GM12891 (cell line): ENCODE measurements at regions not wholly inside any gene's neighbourhood (a gene's known extent, or its start where the extent isn't known, plus 50 kb on each side); places are given as distances from the start of the nearest gene placed in this dataset.

ENCODE experiments used
- DNase-seq: peaks from one replicate; pipeline ENCODE4 v3.0.0; 2011; ENCODE audit warnings: low spot score; ENCODE audit not compliant: insufficient read length
- FAIRE-seq: peaks from 2 replicates; lab custom pipeline; 2011; peaks lifted over from hg19 to GRCh38; lab: Jason Lieb, UNC
- PAX5 ChIP-seq: IDR thresholded peaks from 2 replicates; pipeline ENCODE4 v1.6.1; 2011; ENCODE audit warnings: low read length, moderate library complexity, mild to moderate bottlenecking; ENCODE audit not compliant: insufficient read depth, severe bottlenecking
- POLR2A ChIP-seq: IDR thresholded peaks from 2 replicates; pipeline ENCODE4 v1.6.1; 2011; ENCODE audit warnings: low read depth, low read length, control low read depth
- POLR2AphosphoS5 ChIP-seq: IDR thresholded peaks from 2 replicates; pipeline ENCODE4 v1.6.1; 2011; ENCODE audit warnings: low read depth, low read length, control low read depth
- POU2F2 ChIP-seq: IDR thresholded peaks from 2 replicates; pipeline ENCODE4 v1.6.1; 2011; ENCODE audit warnings: low read depth, mild to moderate bottlenecking, control low read depth, low read length, moderate library complexity
- SPI1 ChIP-seq: IDR thresholded peaks from 2 replicates; pipeline ENCODE4 v1.6.1; 2011; ENCODE audit warnings: low read depth, low read length, control low read depth
- TAF1 ChIP-seq: IDR thresholded peaks from 2 replicates; pipeline ENCODE4 v1.6.1; 2011; ENCODE audit warnings: low read depth, low read length, control low read depth

DNA sequence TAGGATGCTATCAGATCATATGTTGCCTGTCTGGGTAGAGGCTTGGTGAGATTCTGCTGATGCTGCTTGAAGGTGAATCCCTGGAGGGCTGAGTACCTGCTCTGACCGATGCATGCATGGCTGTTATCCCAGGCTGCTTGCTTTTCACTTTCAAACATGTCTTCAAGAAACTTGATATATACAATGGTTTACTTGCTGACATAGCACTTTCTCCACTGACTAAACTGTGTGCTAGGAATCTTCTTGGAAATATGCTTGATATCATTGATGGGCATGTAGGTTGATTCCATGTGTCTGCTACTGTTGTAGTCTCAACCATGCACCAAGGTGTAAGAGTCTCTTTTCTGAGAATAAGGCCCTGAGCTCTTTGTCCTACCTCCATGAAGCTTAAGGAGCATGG is 79.6 kb upstream of the WDR1 start:
- TF ChIP-seq TAF1: no peak
- no peak for TF ChIP-seq POU2F2
- TF ChIP-seq POLR2A: no peak
- no peak for TF ChIP-seq POLR2AphosphoS5
- no peak for TF ChIP-seq SPI1
- no peak for TF ChIP-seq PAX5
- DNase-seq (no peak), FAIRE-seq (no peak)

DNA sequence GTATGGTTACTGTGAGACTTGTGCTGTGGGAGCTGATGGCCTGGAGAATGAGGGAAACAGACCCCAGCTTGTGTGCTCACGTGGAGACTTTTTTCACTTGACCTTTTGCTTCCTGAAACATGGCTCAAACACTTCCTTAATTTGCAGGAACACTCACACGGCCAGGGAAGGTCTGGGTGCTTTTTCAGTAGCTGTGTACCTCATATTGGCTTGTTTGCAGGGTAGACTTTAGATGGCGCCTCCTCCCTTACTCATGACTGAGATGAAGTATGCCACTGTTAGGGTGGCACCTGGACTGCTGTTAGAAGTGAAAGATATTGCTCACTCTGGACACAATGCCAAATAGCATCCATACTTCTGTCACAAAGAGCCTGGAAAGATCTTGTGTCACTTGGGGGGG is 75.7 kb upstream of the WDR1 start:
- no peak for FAIRE-seq
- TF ChIP-seq POU2F2 (no peak), POLR2A (no peak), PAX5 (no peak), SPI1 (no peak), TAF1 (no peak), POLR2AphosphoS5 (no peak)

DNA sequence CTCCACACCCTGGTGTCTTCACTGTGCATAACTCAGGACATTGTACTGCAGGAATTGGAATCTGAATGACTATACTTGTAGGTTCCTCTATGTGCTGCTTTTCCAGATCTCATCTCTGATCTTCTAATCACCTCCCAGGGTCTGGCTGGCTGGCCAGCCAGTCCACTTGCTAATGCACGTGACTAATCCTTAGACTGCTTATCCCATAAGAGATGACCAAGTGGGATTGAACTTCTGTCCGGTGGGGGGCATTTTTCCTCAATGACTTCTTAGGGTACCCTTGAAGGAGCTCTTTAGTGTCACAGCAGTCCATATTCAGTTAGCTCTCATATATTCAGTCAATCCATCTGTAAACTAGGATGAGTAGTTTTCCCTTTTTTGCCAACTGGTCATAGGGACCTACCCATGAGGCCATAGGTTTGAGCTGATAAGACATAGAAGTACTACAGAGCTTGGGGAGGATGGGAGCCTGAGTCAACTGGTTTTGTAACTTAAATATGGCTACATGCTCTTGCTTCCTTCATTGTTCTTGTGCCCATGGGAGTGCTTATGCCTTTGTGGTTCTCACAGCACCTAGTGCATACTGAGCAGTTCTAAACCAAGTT is 71.9 kb upstream of the WDR1 start:
- no peak for TF ChIP-seq POLR2AphosphoS5
- no peak for TF ChIP-seq POLR2A
- no peak for TF ChIP-seq SPI1
- TF ChIP-seq TAF1: no peak
- no peak for TF ChIP-seq PAX5
- TF ChIP-seq POU2F2: no peak
- FAIRE-seq (no peak), DNase-seq (no peak)

More for the DNA sequence above, 75.7 kb upstream of the WDR1 start:
- no peak for DNase-seq

DNA sequence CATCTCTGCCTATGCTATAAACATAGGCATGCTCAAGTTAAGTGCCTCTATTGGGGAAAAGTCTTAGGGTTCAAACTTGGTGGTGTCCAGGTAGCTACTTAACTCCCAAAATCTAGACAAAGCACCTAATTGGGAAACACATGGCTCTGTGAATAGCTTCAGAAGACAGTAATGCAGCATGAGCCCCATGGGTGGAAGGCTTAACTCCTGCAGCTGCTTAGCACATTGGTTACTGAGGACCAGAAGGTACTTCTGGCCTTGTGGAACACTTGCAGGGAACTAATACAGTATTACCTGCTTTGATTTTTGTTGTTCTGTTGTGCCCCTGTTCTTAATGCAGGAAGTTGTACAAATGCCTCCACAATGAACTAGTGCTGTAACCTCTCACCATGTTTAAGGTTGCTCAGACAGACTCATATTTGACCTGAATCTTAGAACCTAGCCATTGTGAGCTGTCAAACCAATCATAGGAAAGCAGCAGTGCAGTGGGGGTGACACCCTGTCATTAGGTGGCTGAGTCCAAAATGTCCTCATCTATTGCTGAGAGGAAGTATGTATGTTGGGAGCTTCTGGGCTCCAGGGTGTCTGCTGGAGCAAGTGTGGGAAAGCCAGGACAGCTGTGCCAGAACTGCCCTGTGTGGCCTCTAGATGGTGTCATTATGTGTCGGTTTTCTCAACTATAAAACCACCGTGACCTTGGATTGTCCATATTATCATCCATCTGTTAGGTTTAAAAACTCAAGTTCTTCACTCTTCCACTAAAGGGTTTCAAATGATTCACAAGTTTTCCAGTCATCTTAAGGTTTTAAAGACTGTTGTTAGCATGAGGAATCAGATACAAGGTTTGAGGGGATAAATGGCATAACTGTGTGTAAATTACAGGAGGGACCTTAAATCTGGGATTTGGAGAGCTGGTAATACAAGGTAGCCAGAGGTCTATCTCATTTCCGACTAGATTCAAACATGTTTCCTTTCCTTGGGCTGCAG is 69.9 kb upstream of the WDR1 start:
- FAIRE-seq (no peak), DNase-seq (no peak)
- TF ChIP-seq TAF1 (no peak), PAX5 (no peak), POU2F2 (no peak), POLR2A (no peak), POLR2AphosphoS5 (no peak), SPI1 (no peak)

DNA sequence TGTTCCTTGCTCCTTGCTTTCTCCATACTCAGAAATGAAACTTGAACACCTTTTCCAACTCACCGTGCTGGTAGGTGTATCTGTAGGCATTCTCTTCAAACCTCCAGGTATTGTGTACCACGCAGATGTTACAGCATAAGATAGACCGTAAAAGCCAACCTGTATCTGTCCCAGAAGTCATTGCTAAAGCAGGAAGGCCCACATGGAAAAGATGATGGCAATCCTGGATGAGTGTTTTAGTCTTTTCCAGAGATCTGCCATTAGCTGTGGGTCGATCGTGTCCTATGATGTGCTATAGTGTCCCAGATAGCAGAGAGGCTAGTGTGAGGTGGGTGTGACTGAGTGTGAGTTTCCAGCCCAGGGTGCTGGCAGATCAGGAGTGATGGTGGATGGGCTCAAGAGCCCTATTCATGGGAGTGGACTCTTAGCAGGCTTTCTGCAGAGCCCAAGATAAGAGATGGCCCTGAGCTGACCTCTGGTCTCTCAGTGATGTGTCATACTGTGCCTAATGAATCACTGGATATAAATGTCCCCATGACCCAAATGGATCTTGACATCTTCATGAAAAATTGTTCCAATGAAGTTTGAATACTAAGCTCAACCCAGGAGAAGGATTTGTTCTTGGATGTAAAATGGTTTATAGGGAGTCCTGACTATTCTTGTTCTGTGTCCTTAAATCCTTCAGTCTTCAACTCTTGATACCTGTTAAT is 69.1 kb upstream of the WDR1 start:
- TF ChIP-seq POU2F2: no peak
- TF ChIP-seq SPI1: no peak
- no peak for TF ChIP-seq TAF1
- TF ChIP-seq POLR2A: no peak
- TF ChIP-seq POLR2AphosphoS5: no peak
- TF ChIP-seq PAX5: no peak
- FAIRE-seq: no peak
- no peak for DNase-seq

DNA sequence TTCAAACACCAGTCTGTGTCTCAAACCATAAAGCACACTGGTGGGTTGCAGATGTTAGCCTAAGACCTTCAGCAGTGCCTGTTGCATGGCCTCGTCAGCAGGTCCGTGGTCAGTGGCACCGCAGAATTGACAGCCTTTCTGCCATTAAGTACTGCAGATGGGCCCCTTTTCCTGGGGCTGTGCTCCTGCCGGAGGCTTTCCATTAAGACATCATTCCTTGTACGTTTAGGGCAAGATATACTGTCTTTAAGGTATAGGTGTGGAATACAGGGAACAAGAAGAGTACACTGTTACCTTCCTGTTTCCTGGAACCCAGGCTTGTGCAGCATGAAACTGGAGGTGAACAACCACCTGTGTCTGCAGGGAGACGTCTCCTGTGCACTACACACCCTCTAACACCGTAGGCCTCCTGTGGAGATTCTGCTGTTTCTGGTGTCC is 67.9 kb upstream of the WDR1 start:
- DNase-seq (no peak), FAIRE-seq (no peak)
- TF ChIP-seq TAF1 (no peak), POU2F2 (no peak)

DNA sequence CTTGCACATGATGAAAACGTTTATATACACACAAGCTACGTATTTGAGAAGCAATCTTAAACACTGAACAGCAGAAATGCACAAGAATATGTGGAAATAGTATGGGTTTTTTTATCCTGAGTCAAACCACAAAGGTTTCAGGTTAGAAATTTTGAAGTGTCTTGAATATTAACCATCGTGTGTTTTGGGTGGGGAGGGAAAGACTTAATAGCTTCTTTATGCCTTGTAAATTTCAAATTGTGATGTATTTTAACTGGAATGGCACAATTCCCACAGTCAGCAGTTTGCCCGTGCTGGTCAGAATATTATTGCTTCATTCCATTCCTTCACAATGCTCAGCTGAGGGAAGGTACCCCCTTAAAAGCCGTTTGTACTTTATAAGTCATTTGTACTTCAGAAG is 67.4 kb upstream of the WDR1 start:
- FAIRE-seq (no peak), DNase-seq (no peak)
- TF ChIP-seq PAX5 (no peak), POLR2A (no peak)

DNA sequence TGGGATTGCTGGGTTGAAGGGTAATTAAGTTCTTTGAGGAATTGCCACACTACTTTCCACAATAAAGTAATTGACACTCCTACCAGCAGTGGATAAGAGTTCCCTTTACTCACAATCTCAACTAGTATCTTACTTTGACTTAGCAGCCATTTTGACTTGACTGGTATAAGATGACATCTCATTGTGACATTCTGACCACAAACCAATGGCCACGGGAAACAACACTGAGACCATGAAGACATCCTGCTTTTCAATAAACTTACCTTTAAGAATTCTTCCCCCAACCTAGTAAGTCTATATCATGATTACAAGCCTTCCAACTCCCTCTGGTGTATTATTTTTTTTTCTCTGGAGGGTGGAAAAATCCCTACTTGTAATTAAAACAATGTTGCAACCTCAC is 66.9 kb upstream of the WDR1 start:
- no peak for DNase-seq
- no peak for TF ChIP-seq PAX5
- TF ChIP-seq POLR2AphosphoS5: no peak
- no peak for TF ChIP-seq SPI1
- TF ChIP-seq TAF1: no peak
- no peak for TF ChIP-seq POU2F2
- TF ChIP-seq POLR2A: no peak
- FAIRE-seq: no peak

DNA sequence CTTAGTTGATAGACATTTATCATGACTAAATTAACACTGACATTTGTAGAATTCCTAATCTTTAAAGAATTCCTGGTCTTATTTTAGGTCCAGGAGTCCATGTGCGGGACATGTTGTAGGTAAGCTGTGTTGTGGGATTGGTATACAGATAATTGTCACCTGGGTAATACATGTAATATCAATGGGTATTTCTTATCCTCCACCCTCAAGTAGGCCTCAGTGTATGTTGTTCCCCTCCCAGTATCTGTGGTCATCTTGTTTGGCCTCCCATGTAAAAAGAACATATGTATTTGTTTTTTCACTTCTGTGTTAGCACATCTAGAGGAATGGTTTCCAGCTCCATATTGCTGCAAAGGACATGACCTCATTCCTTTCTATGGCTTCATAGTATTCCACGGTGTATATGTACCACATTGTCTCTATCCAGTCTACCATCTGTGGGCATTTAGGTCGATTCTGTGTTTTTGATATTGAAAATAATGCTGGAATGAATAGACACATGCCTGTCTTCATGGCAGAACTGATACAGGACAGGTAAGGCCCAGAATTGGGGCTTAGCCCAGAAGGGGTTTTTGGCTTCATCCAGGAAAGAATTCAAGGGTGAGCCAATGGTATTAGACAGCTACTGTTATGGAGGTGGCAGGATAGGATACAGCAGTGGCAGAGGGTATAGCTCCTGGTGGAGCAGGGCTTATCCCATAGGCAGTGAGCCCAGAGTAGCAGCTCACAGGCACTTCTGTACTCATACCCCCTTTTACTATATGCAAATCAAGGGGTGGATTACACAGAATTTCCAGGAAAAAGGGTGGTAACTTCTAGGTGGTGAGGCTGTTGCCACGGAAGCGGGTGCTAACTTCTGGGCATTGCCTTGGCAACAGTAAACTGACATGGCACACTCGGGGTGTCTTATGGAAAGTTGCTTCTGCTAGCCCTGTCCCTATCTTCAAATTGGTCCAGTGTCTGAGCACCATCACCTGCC is 66.1 kb upstream of the WDR1 start:
- TF ChIP-seq POLR2AphosphoS5 (no peak), PAX5 (no peak), POU2F2 (no peak), TAF1 (no peak), POLR2A (no peak), SPI1 (no peak)
- no peak for DNase-seq
- no peak for FAIRE-seq
